ENCODE measurements at regions not wholly inside any gene's neighbourhood (a gene's known extent, or its start where the extent isn't known, plus 50 kb on each side); places are given as distances from the start of the nearest gene placed in this dataset.
A peak's percentile ranks its signal among the peaks of the same experiment; 100 is the strongest.
"Not testable (repeated sequence)": the region's sequence is repeated elsewhere in the genome, so short reads cannot be mapped to it uniquely, and the experiment has no call there.

DNA sequence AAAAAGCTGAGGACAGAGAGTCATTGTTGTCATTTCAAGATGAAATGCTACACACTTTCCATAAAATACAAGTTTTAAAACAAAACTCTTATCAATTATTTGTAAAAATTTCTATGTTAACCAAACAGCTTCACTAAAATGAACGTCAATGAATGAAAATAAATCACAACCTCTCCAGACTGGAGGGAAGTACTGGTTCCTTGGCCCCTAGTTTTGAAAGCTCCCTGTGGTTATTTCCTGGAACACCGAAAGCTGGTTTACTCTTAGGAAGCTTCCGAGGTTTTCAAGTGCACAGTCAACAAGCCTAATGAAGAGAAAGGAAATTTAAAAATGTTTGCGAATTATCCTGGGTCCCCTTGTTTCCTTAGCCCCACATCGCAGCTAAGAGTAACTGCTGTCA lies 191.1 kb upstream of the TTC29 start:
- no peak for DNase-seq (ENCODE audit: insufficient read length)
- TF ChIP-seq POLR2A (IDR thresholded peaks at IDR 0.05; ENCODE audit: low read depth, low read length) (no peak), TAF1 (IDR thresholded peaks at IDR 0.05; ENCODE audit: borderline replicate concordance, low read depth, low read length) (no peak), POLR2AphosphoS5 (IDR thresholded peaks at IDR 0.05; ENCODE audit: low read depth, low read length) (no peak)
- no peak for FAIRE-seq

GRCh38 chr4:147137280-147137679 lies 191.6 kb upstream of the TTC29 start:
- FAIRE-seq (no peak), DNase-seq (ENCODE audit: insufficient read length) (no peak)
- no peak for TF ChIP-seq POLR2AphosphoS5 (IDR thresholded peaks at IDR 0.05; ENCODE audit: low read depth, low read length)
- TF ChIP-seq POLR2A (IDR thresholded peaks at IDR 0.05; ENCODE audit: low read depth, low read length) = no peak
- TF ChIP-seq TAF1 (IDR thresholded peaks at IDR 0.05; ENCODE audit: borderline replicate concordance, low read depth, low read length) = no peak

DNA sequence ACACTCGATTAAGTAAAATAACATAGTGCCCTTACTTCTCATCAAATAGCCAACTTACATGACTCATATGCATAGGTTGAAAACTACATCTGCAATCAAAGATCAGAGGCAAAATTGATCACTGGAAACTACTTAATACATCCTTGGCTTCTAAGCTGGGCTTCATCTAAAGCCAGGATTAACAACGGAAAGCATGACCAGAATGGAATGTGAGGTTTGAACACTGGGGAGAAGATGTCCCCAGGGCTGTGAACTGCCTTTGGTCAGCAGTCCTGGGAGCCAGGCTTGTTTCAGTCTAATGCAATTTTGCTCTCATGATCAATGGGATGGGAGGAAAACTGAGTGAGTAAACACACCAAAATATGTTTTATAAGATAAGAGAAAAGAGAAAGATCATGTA lies 192.5 kb upstream of the TTC29 start:
- DNase-seq (ENCODE audit: insufficient read length) (no peak), FAIRE-seq (no peak)
- TF ChIP-seq POLR2AphosphoS5 (IDR thresholded peaks at IDR 0.05; ENCODE audit: low read depth, low read length) (no peak), POLR2A (IDR thresholded peaks at IDR 0.05; ENCODE audit: low read depth, low read length) (no peak), TAF1 (IDR thresholded peaks at IDR 0.05; ENCODE audit: borderline replicate concordance, low read depth, low read length) (no peak)

DNA sequence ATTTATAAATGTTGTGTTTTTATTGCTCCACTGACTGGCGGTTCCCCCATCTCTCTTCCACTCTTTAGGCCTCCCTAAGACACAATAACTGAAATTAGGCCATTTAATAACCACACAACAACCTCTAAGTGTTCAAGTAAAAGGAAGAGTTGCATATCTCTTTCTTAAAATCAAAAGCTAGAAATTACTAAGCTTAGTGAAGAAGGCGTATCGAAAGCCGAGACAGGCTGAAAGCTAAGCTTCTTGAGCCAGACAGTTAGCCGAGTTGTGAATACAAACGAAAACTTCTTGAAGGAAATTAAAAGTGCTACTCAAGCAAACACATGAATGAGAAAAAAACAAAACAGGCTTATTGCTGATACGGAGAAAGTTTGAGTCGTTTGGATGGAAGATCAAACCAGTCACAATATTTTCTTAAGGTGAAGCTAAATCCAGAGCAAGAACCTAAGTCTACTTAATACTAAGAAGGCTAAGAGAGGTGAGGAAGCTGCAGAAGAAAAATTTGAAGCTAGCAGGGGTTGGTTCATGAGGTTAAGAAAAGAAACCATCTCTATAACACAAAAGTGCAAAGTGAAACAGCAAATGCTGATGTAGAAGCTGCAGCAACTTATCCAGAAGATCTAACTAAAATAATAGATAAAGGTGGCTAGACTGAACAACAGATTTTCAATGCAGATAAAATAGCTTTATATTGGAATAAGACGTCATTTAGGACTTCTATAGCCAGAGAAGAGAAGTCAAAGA lies 194.0 kb upstream of the TTC29 start:
- no peak for DNase-seq (ENCODE audit: insufficient read length)
- no peak for FAIRE-seq
- TF ChIP-seq POLR2A (IDR thresholded peaks at IDR 0.05; ENCODE audit: low read depth, low read length) = no peak
- TF ChIP-seq POLR2AphosphoS5 (IDR thresholded peaks at IDR 0.05; ENCODE audit: low read depth, low read length) = no peak
- no peak for TF ChIP-seq TAF1 (IDR thresholded peaks at IDR 0.05; ENCODE audit: borderline replicate concordance, low read depth, low read length)

GRCh38 chr4:147151763-147152162 lies 206.1 kb upstream of the TTC29 start:
- FAIRE-seq = no peak
- no peak for DNase-seq (ENCODE audit: insufficient read length)
- no peak for TF ChIP-seq POLR2AphosphoS5 (IDR thresholded peaks at IDR 0.05; ENCODE audit: low read depth, low read length)
- TF ChIP-seq POLR2A (IDR thresholded peaks at IDR 0.05; ENCODE audit: low read depth, low read length) = no peak
- TF ChIP-seq TAF1 (IDR thresholded peaks at IDR 0.05; ENCODE audit: borderline replicate concordance, low read depth, low read length) = no peak

GRCh38 chr4:147157860-147158701 lies 212.4 kb upstream of the TTC29 start:
- no peak for DNase-seq (ENCODE audit: insufficient read length)
- TF ChIP-seq TAF1 (IDR thresholded peaks at IDR 0.05; ENCODE audit: borderline replicate concordance, low read depth, low read length) (no peak), POLR2A (IDR thresholded peaks at IDR 0.05; ENCODE audit: low read depth, low read length) (no peak), POLR2AphosphoS5 (IDR thresholded peaks at IDR 0.05; ENCODE audit: low read depth, low read length) (no peak)
- no peak for FAIRE-seq

GRCh38 chr4:147160908-147161513 lies 215.3 kb upstream of the TTC29 start:
- FAIRE-seq (peak; percentile 89), DNase-seq (ENCODE audit: insufficient read length) (peak; percentile 12)
- TF ChIP-seq POLR2AphosphoS5 (IDR thresholded peaks at IDR 0.05; ENCODE audit: low read depth, low read length) = no peak

GRCh38 chr4:147163311-147163710 lies 217.6 kb upstream of the TTC29 start:
- FAIRE-seq (no peak), DNase-seq (ENCODE audit: insufficient read length) (no peak)
- TF ChIP-seq POLR2A (IDR thresholded peaks at IDR 0.05; ENCODE audit: low read depth, low read length) = no peak
- TF ChIP-seq POLR2AphosphoS5 (IDR thresholded peaks at IDR 0.05; ENCODE audit: low read depth, low read length) = no peak
- TF ChIP-seq TAF1 (IDR thresholded peaks at IDR 0.05; ENCODE audit: borderline replicate concordance, low read depth, low read length) = no peak

- not testable (repeated sequence) for DNase-seq (ENCODE audit: insufficient read length)
- peak; percentile 27 for FAIRE-seq
Measured at GRCh38 chr4:147168200-147168599, 222.5 kb upstream of the TTC29 start.

DNA sequence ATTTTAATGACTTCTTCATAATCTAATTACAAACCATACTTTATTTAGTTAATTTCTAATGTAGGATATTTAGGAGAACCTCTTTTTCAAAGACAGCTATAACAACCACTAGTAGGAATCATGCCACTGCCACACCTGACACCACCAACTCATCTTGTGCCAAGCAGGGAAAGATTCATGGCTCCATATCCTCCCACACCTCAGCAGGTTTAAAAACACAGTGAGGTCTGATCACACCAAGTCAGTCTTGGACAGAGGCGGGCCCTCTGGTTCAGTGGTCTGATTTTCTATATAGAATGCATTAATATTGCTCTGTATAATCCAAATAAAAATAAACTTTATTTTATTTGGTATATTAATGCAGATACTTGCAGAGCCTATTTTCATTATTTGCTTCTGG lies 227.7 kb upstream of the TTC29 start:
- FAIRE-seq = no peak
- DNase-seq (ENCODE audit: insufficient read length) = no peak
- no peak for TF ChIP-seq POLR2AphosphoS5 (IDR thresholded peaks at IDR 0.05; ENCODE audit: low read depth, low read length)
- TF ChIP-seq POLR2A (IDR thresholded peaks at IDR 0.05; ENCODE audit: low read depth, low read length) = no peak
- no peak for TF ChIP-seq TAF1 (IDR thresholded peaks at IDR 0.05; ENCODE audit: borderline replicate concordance, low read depth, low read length)

DNA sequence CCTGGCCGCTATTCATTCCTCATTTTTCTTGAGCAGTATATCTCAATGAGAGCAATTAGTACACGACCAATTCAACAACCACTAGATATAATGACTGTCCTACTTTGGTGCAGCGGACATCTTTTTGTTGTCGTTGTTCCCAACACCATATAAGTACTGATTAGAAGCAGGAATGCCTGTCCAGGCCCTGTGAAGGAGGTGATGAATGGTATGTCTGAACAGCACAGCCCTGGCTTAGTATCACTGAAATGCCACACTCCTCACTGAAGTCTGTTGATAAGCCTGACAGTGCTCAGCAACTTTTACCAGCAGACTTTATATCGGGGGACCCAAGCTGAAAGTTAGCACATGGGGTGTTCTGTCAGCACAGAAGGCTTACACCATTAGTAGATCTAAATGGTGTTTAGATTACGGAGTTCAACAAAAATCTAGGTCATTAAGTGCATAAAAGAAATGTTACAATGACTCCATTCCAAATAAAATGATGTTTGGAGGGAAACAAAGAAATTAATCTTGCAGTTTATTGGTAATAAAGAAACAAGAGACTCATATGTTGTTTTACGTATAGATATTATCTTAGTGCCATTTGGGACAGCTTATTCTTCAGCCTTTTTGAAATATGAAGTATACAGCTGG lies 228.3 kb upstream of the TTC29 start:
- DNase-seq (ENCODE audit: insufficient read length) (no peak), FAIRE-seq (no peak)
- TF ChIP-seq POLR2A (IDR thresholded peaks at IDR 0.05; ENCODE audit: low read depth, low read length) (no peak), TAF1 (IDR thresholded peaks at IDR 0.05; ENCODE audit: borderline replicate concordance, low read depth, low read length) (no peak)

Data from GM12892 (cell line).